Body of pancreas (tissue), 4 donors: ENCODE measurements at regions not wholly inside any gene's neighbourhood (a gene's known extent, or its start where the extent isn't known, plus 50 kb on each side); places are given as distances from the start of the nearest gene placed in this dataset.
"Not testable (repeated sequence)": the region's sequence is repeated elsewhere in the genome, so short reads cannot be mapped to it uniquely, and the experiment has no call there.

Experiments
- ATAC-seq: fragments of 150-250 bp; one replicate; pipeline ENCODE4 v1.9.1; 2016
- DNase-seq, 4 donors: peaks; one replicate each; pipeline ENCODE4 v3.0.0-alpha.2; 2019
- H3K27ac ChIP-seq, 4 donors: fragments of 200-600 bp; sonication (generic); 1 replicate in 3 of 4; 2 replicates in 1 of 4; pipeline versions ENCODE4 v1.5.1 to v1.6.1; 2016 to 2019; ENCODE audit warnings: mild to moderate bottlenecking in 1 of 4, mixed read lengths in 1 of 4, moderate library complexity in 1 of 4
- H3K27me3 ChIP-seq, 2 donors: fragments of 200-600 bp; sonication (generic); one replicate each; pipeline ENCODE4 v1.6.0; 2016; ENCODE audit warnings: mild to moderate bottlenecking in 1 of 2
- H3K36me3 ChIP-seq, 2 donors: fragments of 200-600 bp; sonication (generic); replicated peaks in 1 of 2; 2 replicates each; pipeline ENCODE4 v1.5.1; 2016; ENCODE audit warnings: low read depth in 2 of 2; ENCODE audit not compliant: insufficient read depth in 1 of 2
- H3K4me1 ChIP-seq: fragments of 200-600 bp; sonication (generic); one replicate; pipeline ENCODE4 v1.6.0; 2016
- H3K4me3 ChIP-seq, 2 donors: fragments of 200-600 bp; sonication (generic); 1 replicate in 1 of 2; 2 replicates in 1 of 2; pipeline ENCODE4 v1.5.1; 2016 to 2019
- H3K9me3 ChIP-seq, 3 donors: fragments of 200-600 bp; sonication (generic); 1 replicate in 2 of 3; 2 replicates in 1 of 3; pipeline ENCODE4 v1.5.1; 2016
- POLR2A ChIP-seq, 3 donors: fragments of 450-650 bp; IDR thresholded peaks; one replicate each; pipeline ENCODE4 v1.6.1; 2016; ENCODE audit warnings: antibody characterized with exemption in 3 of 3, mild to moderate bottlenecking in 2 of 3
- WGBS, 2 donors: methylation state at CpG; one replicate each; pipeline ENCODE4 v1.1.5; 2017; 5-methylcytosine and 5-hydroxymethylcytosine counted together
- intact Hi-C: fragments of 100-400 bp; cut with DNase I; formaldehyde crosslinking; loops from one replicate; pipeline ENCODE4 v1.15.1; 2023
- TF ChIP-seq, protein P1 (sequence below), 7 experiments: fragments of 450-650 bp in 4 of 7; fragments of 200-600 bp in 3 of 7; sonication (generic) in 3 of 7; IDR thresholded peaks; one replicate each; pipeline ENCODE4 v1.5.1; 2016 to 2019; ENCODE audit warnings: antibody characterized with exemption in 7 of 7

DNA sequence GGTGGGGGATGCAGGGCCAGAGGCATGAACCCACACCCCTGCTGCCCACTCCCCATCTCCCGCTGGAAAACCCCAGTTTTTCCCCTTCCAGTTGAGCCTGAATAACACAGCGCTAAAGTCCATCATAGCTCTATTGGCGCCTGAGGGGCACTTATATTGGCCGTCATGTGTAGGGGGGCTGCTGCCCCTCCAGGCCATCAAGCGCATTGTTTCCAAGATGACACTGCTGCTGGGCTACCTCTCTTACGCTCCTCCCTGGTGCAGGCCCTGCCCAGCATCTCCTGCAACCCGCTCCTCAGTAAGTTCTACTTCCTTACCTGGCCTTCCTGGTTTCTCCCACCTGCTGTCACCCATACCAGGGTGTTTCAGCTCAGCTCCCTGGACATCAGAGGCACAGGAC is 205.0 kb upstream of the RPL34 start:
- WGBS, 2 donors, result 87 to 93% methylated on average over 7 of the region's 7 CpGs
- Histone ChIP-seq H3K27me3 (no peaks in the 10 kb centered on the region), H3K4me3 (no peak overlapping the region), H3K4me1 (no peaks in the 10 kb centered on the region), H3K9me3 (no peaks in the 10 kb centered on the region), H3K36me3 (no peaks in the 10 kb centered on the region), H3K27ac (no peak overlapping the region)
- DNase-seq (no peak), ATAC-seq (no peak)
- TF ChIP-seq POLR2A (IDR thresholded peaks at IDR 0.05), result no peak
- TF ChIP-seq, protein P1, sequence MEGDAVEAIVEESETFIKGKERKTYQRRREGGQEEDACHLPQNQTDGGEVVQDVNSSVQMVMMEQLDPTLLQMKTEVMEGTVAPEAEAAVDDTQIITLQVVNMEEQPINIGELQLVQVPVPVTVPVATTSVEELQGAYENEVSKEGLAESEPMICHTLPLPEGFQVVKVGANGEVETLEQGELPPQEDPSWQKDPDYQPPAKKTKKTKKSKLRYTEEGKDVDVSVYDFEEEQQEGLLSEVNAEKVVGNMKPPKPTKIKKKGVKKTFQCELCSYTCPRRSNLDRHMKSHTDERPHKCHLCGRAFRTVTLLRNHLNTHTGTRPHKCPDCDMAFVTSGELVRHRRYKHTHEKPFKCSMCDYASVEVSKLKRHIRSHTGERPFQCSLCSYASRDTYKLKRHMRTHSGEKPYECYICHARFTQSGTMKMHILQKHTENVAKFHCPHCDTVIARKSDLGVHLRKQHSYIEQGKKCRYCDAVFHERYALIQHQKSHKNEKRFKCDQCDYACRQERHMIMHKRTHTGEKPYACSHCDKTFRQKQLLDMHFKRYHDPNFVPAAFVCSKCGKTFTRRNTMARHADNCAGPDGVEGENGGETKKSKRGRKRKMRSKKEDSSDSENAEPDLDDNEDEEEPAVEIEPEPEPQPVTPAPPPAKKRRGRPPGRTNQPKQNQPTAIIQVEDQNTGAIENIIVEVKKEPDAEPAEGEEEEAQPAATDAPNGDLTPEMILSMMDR (IDR thresholded peaks at IDR 0.05), result no peak
- intact Hi-C loops, result no loop called here

DNA sequence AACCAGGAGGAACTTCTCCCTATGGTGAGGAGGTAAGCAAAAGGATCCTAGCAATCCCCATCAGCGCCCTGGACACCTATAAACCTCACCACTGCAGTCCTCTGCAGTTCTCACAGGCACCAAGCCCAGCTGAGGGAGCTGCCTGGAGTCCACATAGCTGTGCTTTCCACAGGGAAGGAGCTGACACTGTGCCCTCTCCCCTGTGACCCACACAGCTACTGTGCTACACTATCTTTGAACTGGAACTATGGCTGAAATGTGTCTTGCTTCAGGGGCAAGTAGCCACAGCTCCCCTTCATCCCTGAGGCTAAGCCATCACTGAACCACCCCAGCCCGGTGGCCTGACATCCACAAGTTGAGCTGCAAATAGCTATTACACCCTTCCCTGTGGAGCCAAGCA is 208.5 kb upstream of the RPL34 start:
- Histone ChIP-seq H3K36me3 (no peaks in the 10 kb centered on the region), H3K27ac (no peak overlapping the region), H3K27me3 (no peaks in the 10 kb centered on the region), H3K4me1 (no peaks in the 10 kb centered on the region), H3K9me3 (no peaks in the 10 kb centered on the region), H3K4me3 (no peak overlapping the region)
- DNase-seq (no peak), ATAC-seq (no peak)
- TF ChIP-seq, protein P1 (IDR thresholded peaks at IDR 0.05), result no peak
- no peak for TF ChIP-seq POLR2A (IDR thresholded peaks at IDR 0.05)
- WGBS, 2 donors, result 50 to 61% methylated on average over 1 to 2 of the region's 2 CpGs
- intact Hi-C loops, result no loop called here

DNA sequence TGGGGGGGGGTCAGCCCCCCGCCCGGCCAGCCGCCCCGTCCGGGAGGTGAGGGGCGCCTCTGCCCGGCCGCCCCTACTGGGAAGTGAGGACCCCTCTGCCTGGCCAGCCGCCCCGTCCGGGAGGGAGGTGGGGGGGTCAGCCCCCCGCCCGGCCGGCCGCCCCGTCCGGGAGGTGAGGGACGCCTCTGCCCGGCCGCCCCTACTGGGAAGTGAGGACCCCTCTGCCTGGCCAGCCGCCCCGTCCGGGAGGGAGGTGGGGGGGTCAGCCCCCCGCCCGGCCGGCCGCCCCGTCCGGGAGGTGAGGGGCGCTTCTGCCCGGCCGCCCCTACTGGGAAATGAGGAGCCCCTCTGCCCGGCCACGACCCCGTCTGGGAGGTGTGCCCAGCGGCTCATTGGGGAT is 210.7 kb upstream of the RPL34 start:
- H3K4me3 ChIP-seq, H3K36me3 ChIP-seq, ATAC-seq, H3K9me3 ChIP-seq, intact Hi-C loops, H3K4me1 ChIP-seq, H3K27ac ChIP-seq, DNase-seq, H3K27me3 ChIP-seq: not testable (repeated sequence)
- no CpG with 5 or more reads among the region's 36 CpGs for WGBS, 2 donors

DNA sequence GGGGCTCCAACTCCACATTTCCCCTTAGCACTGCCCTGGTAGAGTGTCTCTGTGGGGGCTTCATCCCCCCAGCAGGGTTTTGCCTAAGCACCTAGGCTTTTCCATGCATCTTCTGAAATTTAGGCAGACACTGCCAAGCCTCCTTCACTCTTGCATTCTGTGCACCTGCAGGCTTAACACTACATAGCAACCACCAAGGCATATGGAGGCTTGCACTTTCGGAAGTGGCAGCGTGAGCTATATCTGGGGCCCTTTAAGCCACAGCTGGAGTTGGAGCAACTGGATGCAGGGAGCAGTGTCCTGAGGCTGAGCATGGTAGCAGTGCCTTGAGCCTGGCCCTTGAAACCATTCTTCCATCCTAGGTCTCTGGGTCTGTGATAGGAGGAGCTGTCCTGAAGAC is 214.8 kb upstream of the RPL34 start:
- DNase-seq, result no peak
- intact Hi-C loops, result no loop called here
- H3K36me3 ChIP-seq, result no peaks in the 10 kb centered on the region
- no peaks in the 10 kb centered on the region for H3K4me1 ChIP-seq
- 91 to 100% methylated on average over 1 to 2 of the region's 2 CpGs for WGBS, 2 donors
- H3K4me3 ChIP-seq, result no peak overlapping the region
- no peaks in the 10 kb centered on the region for H3K9me3 ChIP-seq
- no peak for TF ChIP-seq POLR2A (IDR thresholded peaks at IDR 0.05)
- TF ChIP-seq, protein P1 (IDR thresholded peaks at IDR 0.05), result no peak
- no peaks in the 10 kb centered on the region for H3K27me3 ChIP-seq
- no peak for ATAC-seq
- H3K27ac ChIP-seq, result no peak overlapping the region

DNA sequence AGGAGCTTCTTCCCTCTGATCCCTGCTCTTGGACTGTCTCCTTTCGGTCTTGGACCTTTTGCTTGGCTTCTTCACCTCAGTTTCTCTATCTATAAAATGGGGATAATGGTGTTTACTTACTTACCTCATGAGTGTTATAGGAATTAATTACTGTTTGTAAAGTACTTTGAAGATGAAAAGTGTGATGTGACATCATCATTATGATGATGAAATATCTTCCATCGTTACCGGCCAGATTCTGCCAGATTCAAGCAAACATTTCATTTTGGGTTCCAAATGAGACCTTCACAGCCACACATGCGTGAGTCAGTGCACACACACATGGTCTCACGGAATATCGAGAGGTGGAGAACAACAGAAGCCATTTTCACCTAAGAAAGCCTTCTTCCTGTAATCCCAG is 220.1 kb upstream of the RPL34 start:
- DNase-seq, result no peak
- no peak overlapping the region for H3K4me3 ChIP-seq
- H3K9me3 ChIP-seq, result no peaks in the 10 kb centered on the region
- H3K36me3 ChIP-seq, result no peaks in the 10 kb centered on the region
- ATAC-seq, result no peak
- WGBS, 2 donors, result 78 to 84% methylated on average over 6 of the region's 6 CpGs
- H3K4me1 ChIP-seq, result no peaks in the 10 kb centered on the region
- H3K27me3 ChIP-seq, result no peaks in the 10 kb centered on the region
- H3K27ac ChIP-seq, result no peak overlapping the region
- no peak for TF ChIP-seq POLR2A (IDR thresholded peaks at IDR 0.05)
- TF ChIP-seq, protein P1 (IDR thresholded peaks at IDR 0.05), result no peak
- intact Hi-C loops, result no loop called here
